Inflammatory macrophage treated with lipopolysaccharide for 4 hours (primary cell): ENCODE measurements at regions not wholly inside any gene's neighbourhood (a gene's known extent, or its start where the extent isn't known, plus 50 kb on each side); places are given as distances from the start of the nearest gene placed in this dataset.

Experiments
- DNase-seq: peaks from one replicate; pipeline ENCODE4 v3.0.0-alpha.2; 2020

DNA sequence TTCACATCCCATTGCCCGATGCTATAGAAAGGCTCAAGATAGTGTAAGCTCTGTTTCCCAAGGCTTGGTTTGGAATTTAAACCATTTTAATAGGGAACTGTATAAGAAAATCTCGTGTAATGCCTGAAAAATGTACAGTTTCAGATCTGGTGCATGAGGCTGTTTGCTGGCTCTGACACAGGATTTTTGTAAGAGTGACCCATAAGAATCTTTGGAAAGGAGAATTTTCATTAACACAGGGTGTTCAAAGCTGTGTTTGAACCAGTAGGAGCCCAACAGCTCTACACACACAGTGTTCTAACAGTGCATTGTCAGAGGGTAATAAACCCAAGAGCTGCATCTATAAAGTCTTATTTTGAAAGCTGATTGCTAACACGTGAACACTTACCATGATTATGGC is 293.5 kb downstream of the PRL start:
- no peak for DNase-seq

DNA sequence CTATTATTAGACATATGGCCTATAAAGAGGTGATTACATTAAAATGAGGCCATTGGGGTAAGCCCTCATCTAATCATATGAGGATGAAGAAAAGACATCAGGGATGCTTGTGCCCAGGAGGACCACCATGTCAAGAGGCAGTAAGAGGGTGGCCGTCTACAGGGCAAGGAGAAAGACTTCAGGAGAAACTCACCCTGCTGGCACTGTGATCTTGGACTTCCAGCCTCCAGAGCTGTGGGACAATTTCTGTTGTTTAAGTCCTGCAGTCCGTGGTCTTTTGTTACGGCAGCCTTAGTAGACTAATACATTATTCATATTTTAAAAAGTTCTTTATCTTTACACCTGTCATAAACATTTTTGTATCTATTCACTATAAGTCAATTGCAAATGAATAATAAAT is 290.0 kb downstream of the PRL start:
- no peak for DNase-seq

DNA sequence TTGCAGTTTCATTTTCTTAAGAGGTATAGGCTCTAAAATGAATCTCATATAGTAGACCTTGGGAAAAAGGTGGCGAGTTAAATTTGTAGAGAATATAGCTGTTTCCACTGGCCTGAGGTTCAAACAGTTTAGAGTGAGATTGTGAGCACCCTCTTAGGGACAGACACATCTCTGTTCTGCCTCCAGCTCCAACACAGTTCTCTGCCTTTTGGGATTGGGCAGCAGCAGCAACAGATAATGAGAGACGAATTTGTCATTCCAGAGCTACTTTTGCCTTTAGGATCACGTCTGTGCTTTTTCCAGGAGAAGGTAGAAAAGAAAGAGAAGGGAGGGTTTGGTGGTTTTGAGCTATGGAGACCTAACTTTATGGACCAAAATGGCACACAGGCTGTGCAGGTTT is 289.4 kb downstream of the PRL start:
- no peak for DNase-seq

- no peak for DNase-seq
Observed at GRCh38 chr6:22008248-22008836, 288.5 kb downstream of the PRL start.

DNA sequence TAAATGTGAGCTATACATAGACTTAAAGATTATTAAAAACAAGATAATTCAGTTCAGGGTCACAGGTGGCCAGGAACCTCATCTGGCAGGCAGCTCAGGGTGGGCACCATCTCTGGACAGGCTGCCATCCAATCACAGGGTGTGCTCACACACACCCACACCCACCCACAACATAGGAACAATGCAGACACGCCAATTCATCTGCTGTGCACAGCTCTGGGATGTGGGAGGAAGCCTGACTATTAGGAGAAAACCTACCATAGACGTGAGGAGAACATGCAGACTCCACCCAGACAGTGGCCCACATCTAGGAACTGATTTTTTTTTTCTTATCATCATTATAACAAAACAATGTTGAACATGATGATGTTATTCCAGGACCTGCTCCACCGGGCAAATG is 286.7 kb downstream of the PRL start:
- no peak for DNase-seq

GRCh38 chr6:22015216-22015615 is 281.6 kb downstream of the PRL start:
- no peak for DNase-seq

DNA sequence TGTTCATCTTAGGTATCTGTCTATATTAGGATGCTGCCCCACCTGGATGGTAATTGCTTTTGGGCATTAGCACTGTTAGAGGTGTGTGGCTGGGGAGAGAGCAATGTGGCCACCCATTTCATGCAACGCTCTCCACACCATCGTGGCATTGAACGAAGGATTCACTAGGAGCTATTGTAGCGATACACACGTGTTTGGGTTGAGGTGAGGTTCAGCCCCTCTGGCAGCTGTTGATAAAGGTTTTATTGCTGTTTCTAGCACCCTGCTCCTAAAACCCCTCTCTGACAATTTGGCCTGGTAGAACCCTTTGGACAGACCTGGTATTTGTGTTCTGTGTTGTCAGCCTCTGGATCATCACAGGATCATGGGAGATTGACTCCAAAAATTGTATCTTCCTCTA is 280.9 kb downstream of the PRL start:
- DNase-seq, result no peak

GRCh38 chr6:22017272-22017671 is 279.6 kb downstream of the PRL start:
- no peak for DNase-seq

- no peak for DNase-seq
Observed at GRCh38 chr6:22017766-22018165, 279.1 kb downstream of the PRL start.

DNA sequence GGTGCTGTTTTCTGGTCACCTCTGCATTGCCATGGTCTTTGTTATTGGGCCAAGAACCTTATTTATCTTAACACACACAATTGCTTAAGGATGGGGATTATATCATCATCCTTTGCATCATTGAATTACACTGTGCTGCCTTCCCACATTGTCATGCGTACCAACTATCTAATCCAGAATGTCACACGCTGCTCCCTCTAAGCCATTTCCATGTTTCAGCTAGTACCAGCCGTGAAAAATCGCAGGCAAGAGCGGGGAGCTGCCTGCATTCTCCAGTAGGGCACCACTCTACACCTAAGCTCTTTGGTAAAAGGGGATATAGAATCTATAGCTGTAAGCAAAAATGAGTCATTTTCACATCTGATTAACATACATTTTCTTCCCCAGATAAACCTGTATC is 277.0 kb downstream of the PRL start:
- DNase-seq, result peak; percentile 25

GRCh38 chr6:22020299-22021003 is 276.4 kb downstream of the PRL start:
- DNase-seq, result peak; percentile 50

DNA sequence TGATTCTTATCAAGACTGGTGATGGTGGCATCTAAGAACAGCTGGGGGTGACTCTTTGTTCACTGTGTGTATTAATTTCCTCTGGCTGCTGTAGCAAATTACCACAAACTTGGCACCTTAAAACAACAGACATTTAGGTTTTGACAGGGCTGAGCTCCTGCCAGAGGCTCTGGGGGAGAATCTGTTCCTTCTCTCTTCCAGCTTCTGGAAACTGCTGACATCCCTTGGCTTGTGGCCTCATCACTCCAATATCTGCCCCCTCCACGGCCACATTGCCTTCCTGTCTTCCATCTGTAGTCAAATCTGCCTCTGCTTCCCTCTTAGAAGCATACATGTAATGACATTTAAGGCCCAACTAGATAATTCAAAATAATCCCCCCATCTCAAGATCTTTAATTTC is 274.9 kb downstream of the PRL start:
- no peak for DNase-seq

DNA sequence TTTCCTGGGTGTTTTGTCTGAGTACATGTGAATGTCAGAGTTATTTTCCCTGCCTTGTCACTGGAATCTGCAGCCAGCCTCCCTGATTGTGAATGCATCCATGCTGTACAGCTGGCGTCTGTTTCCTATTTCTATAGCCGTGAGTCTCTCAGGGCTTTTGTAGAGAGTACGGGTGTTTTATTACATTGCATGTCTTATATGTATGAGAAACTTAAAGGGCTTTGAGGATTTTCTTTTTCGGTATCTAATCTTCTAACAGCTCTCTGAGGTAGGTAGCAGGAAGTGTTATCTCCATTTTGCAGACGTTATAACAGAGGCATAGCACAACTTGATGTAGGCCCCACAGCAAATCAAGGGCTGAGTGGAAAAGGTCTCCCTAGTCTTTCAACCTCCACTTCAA is 272.9 kb downstream of the PRL start:
- no peak for DNase-seq

DNA sequence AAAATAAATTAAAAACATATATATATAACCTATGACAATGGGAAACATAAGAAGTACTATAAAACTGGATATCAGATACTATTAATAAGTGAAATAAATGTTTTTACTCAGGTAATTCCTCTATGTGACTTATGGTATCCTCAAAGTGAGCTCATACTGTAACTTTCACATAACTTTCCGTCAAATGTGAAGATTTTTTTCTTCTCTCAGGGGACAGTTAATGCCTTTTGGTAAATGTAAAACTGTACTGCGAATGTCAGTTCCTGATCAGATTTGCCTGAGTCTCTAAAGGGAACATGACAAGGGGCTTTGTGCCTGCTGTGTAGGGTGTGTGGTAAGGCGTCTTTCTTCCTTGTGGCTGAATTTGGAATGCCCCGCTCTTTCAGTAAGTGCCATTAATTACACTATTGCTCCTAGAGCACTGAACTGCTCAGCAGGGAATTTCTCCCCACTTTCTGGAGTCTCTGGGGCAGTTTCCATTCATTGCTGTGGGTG is 271.8 kb downstream of the PRL start:
- peak; percentile 54 for DNase-seq

- peak; percentile 60 for DNase-seq
Observed at GRCh38 chr6:22025468-22026163, 271.2 kb downstream of the PRL start.

GRCh38 chr6:22026164-22026678 is 270.6 kb downstream of the PRL start:
- DNase-seq, result peak; percentile 5

GRCh38 chr6:22027040-22027725 is 269.7 kb downstream of the PRL start:
- DNase-seq, result no peak

- no peak for DNase-seq
Observed at GRCh38 chr6:22028403-22029090, 268.3 kb downstream of the PRL start.

DNA sequence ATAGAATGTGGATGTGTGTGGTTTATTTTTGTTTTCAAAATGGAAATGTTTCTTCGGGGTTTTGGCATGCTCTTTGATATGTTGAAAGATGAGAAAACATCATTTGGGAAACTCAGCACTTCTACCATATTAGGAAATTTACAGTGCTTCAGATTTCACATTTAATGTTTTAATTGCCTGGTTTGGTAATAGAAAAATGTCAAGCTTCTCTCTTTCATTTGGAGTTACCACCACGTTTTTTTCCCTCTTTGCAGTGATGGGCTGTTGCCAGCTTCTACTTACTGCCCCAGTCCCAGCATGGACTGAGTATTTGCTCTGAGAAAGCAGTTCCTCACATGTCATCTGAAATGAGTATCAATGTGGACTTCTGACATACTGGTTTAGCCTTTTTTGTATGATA is 267.7 kb downstream of the PRL start:
- DNase-seq, result peak; percentile 2

DNA sequence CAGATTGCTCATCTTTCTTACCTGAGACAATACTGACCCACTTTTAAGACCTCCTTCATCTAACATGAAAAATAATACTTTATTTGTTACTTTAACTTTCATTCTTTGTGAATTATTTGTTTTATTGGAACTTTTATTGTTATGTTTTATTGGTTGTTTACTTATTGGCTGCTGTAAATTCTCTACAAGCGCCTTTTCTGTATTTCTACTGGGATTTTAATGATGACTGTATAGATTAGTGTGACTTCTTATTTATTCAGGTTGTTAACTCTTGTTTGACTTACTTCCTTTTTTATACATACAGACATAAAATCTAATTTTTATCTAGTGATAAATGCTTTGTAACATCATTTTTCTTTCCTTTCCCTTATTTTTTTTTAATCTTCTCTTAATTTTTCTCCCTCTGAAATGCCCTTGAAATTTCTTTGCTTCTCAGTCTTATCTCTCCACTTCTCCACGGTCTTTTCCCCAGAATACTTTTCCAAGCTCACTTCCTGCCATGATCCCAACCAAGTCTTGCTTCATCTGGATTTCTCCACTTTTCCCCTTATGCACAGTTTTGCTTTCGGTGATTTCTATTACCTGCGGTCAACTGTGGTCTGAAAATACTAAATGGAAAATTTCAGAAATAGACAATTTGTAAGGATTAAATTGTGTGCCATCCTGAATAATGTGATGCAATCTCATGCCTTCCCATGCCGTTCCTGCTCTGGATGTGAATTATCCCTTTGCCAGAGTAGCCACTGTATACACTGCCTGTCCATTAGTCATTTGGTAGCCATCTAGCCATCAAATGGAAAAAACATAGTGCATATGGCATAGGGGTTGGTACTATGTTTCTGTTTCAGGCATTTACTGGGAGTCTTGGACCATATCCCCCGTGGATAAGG is 265.9 kb downstream of the PRL start:
- no peak for DNase-seq

GRCh38 chr6:22035690-22036089 is 261.1 kb downstream of the PRL start:
- no peak for DNase-seq

DNA sequence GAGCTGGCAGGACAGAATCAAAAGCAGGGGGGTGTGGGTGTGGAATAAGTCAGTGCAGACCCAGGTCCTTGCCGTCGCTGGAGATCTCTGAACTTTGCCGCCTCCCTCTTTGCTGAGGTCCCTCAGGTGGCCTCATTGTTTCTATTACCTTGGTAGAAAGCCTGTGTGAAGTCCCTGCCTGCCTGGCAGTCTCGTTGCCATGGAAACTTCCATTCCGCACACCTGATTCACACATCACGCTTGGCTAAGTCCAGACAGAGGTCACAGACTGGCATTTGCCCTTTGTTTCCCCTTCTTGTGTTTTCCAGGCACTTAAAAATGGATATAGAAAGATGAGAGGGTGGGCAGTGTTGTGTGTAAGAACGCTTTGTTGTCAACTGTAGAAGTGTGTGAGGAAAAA is 260.6 kb downstream of the PRL start:
- no peak for DNase-seq
